Fibroblast of villous mesenchyme (primary cell): ENCODE measurements at regions not wholly inside any gene's neighbourhood (a gene's known extent, or its start where the extent isn't known, plus 50 kb on each side); places are given as distances from the start of the nearest gene placed in this dataset.

Experiments
- DNase-seq: peaks from one replicate; pipeline ENCODE4 v3.0.0-alpha.2; 2010; ENCODE audit warnings: low read depth
- H3K4me3 ChIP-seq: 2 replicates; pipeline ENCODE4 v1.5.1; 2011; ENCODE audit warnings: low read depth, mild to moderate bottlenecking, low read length
- TF ChIP-seq, protein P1 (sequence below): IDR thresholded peaks from 2 replicates; pipeline ENCODE4 v1.5.1; 2012; ENCODE audit warnings: low read depth, mild to moderate bottlenecking, low read length; ENCODE audit not compliant: insufficient read depth

DNA sequence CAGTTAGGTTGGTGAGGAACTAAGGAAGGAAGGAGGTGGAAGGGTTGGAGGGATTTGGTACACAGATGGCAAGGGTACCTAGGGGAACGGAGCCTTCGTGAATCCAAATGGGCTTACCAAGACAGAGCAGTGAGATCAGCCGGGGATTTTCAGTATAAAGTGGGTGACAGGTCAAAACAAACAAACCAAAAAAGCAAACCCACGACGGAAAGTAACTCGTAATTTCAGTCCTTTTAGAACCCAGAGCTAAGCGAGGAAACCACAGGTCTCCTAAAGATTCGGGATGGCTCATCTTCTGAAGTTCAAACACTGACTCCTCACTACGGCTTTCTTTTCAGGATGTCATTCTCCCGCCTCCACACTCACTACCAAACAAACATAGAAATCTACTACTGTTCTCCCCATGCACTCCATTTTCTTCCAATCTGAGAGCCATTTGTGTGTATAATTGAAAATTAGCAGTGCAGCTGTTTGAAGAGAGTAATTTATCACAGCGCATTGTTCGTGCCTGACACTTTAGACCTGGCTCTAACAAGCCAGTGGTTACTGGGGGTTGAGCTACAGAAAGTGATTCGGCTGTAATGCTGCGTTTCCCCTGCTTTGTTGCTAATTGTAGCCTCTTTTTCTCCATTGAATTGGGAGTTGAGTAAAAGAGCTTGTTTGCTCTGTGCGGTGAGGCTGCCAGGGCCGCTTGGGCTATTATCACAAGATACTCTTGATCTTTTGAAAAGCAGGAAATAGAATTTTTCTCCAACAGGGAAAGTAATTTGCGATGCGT, 64.7 kb upstream of the CCDC39 start:
- TF ChIP-seq, protein P1, sequence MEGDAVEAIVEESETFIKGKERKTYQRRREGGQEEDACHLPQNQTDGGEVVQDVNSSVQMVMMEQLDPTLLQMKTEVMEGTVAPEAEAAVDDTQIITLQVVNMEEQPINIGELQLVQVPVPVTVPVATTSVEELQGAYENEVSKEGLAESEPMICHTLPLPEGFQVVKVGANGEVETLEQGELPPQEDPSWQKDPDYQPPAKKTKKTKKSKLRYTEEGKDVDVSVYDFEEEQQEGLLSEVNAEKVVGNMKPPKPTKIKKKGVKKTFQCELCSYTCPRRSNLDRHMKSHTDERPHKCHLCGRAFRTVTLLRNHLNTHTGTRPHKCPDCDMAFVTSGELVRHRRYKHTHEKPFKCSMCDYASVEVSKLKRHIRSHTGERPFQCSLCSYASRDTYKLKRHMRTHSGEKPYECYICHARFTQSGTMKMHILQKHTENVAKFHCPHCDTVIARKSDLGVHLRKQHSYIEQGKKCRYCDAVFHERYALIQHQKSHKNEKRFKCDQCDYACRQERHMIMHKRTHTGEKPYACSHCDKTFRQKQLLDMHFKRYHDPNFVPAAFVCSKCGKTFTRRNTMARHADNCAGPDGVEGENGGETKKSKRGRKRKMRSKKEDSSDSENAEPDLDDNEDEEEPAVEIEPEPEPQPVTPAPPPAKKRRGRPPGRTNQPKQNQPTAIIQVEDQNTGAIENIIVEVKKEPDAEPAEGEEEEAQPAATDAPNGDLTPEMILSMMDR: no peak
- DNase-seq: no peak
- H3K4me3 ChIP-seq: no peak overlapping the region

DNA sequence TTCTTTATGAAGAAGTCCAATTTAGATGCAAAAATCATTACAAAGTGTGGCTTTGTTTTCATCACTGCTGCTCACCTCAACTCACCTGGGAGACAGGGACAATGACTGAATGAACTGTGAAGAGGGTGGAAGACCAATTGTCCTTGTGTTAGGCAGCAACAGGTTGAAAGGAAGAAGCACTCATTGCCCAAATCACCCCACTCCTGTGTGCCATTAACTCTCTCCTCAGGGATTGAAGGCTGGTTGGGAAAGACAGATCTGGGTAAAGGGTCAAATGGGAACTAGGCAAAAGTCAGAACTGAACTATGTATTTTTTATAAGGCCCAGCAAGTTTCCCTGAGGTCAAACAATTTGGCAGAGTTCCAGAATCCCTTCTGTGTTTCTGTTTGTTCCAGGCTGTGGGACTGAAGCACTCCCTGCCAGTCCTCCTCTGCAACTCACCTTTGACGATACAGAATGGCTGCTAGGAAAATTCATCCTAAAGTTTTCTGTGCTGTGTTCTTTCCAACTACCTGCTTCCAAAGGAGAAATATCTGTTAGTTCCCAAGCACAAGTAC, 68.6 kb upstream of the CCDC39 start:
- DNase-seq: no peak
- TF ChIP-seq, protein P1: no peak
- no peak overlapping the region for H3K4me3 ChIP-seq

DNA sequence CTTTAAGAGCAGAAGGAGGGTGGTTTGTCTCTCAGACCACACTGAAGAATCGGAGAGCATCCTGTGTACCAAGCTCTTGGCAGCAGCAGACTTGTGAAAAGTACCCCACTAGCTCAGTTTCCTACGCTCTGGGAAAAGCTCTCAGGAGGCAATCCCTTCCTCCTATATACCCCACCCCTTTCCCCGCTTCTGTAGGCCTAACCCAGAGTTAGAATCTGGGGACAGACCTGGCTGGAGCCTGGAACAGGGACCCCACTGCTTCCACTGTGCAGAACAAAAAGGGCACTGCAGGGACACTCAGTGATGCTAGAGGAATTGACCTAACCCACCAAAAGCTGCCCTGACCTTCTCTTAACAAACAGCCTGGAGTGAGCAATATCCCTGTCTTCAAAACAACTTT, 70.0 kb upstream of the CCDC39 start:
- TF ChIP-seq, protein P1: no peak
- DNase-seq: no peak
- no peak overlapping the region for H3K4me3 ChIP-seq

DNA sequence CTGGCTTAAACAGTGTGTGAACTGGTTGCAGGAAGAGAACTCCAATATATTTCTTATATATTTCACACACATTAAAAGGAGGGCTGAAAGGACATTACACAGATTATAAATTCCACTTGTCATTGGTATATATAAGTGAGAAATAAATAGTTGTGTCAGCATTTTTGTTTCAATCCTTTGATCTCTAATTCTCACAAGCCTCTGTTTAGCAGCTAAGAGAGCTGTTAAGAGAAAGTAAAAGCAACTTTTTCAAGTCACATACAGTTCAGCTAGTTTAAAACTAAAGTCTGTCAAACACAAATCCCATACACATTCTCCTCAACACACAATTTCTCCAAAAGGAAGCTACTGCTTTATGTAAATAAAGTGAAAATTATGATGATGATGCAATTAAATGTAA, 70.5 kb upstream of the CCDC39 start:
- TF ChIP-seq, protein P1: no peak

DNA sequence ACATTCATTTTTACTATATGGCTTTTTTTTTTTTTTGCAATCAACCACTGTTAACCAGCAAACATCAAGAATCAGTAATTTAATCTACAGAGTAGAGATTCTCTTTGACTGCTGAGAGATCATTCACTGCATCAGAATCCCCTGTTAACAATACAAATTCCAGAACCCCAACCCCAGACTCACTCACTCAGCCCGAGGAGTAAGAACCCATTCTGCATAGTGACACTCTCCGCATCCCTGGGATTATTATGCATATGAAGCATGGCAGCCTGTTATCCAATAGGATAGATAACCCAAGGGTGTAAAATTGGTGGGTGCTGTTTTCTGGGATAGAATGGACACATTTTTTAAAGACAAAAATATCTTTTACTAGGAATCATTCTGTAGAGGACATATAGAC, 76.3 kb upstream of the CCDC39 start:
- no peak for DNase-seq
- no peak overlapping the region for H3K4me3 ChIP-seq
- TF ChIP-seq, protein P1: no peak

More for the DNA sequence above, 70.5 kb upstream of the CCDC39 start:
- no peak for DNase-seq
- H3K4me3 ChIP-seq: no peak overlapping the region

DNA sequence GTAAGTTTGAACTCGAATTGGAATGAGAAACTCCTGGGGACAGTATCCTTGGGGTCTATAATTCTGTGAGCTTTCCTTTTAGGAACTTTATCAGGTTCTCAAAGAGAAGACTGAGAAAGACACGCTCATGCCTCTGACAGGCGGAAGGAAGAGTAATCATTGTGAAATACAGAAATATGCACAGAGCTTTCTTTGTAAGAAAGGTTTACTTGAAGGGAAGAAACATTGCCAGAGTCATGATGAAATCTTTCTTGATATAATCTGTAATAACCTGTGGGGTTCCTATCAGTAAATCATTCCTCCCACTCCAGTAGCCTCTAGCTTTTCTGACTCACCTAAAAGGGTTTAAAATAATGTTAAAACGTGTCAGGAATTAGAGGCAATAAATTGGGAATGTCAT, 83.6 kb upstream of the CCDC39 start:
- TF ChIP-seq, protein P1: no peak
- DNase-seq: peak; percentile 6
- no peak overlapping the region for H3K4me3 ChIP-seq
